GM12892 (cell line): ENCODE measurements at regions not wholly inside any gene's neighbourhood (a gene's known extent, or its start where the extent isn't known, plus 50 kb on each side); places are given as distances from the start of the nearest gene placed in this dataset.

Experiments
- POLR2A ChIP-seq: IDR thresholded peaks from 2 replicates; pipeline ENCODE4 v1.6.1; 2011; ENCODE audit warnings: low read depth, low read length, control low read depth
- POLR2AphosphoS5 ChIP-seq: IDR thresholded peaks from 2 replicates; pipeline ENCODE4 v1.6.1; 2011; ENCODE audit warnings: low read depth, low read length, control low read depth
- TAF1 ChIP-seq: IDR thresholded peaks from 2 replicates; pipeline ENCODE4 v1.6.1; 2011; ENCODE audit warnings: low read depth, mild to moderate bottlenecking, control low read depth, low read length, borderline replicate concordance

DNA sequence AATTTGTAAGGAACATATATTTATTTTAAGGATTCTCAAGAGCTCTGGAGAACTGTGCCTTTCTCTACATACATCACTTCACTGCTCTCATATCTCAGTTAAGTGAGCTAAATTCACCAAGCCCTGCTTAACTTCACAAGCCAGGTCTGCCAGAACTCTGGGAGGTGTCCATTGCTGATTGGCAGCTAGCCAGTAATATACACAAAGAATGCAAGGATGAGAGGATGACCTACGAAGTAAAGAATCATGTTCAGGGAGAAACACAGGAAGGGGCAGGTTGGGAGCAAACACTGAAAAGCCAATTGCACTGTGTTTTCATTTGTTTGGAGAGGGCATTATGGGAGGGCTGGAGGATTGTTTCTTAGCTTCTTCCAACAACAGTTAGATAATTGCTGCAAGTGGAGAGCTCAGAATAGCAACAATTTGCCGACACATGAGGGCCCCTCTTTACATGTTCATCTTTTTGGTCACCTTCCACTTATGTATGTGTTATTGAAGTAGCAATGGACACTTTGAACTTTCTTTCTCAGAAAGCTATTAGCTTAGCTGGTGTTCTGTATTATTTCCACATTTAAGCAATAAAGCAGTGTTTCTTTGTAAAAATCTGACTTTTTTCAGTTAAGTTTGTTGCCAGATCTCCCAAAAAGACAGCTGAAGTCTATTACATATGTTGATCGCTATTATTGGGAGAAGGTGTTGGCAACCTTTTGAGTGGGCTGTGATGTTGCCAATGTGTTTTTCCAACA is 254.8 kb downstream of the LTN1 start:
- TF ChIP-seq POLR2AphosphoS5 (no peak), POLR2A (no peak), TAF1 (no peak)
